CD8-positive, alpha-beta memory T cell (primary cell): ENCODE measurements at regions not wholly inside any gene's neighbourhood (a gene's known extent, or its start where the extent isn't known, plus 50 kb on each side); places are given as distances from the start of the nearest gene placed in this dataset.
"Not testable (repeated sequence)": the region's sequence is repeated elsewhere in the genome, so short reads cannot be mapped to it uniquely, and the experiment has no call there.

Source experiments
- CTCF ChIA-PET: fragments of 350-600 bp; sonication (Branson Sonifier 250); formaldehyde crosslinking; loops from one replicate; lab custom pipeline; 2021; ENCODE audit warnings: antibody characterized with exemption; lab: Charles Lee
- POLR2A ChIA-PET: fragments of 350-600 bp; sonication (Branson Sonifier 250); formaldehyde crosslinking; loops from one replicate; lab custom pipeline; 2021; ENCODE audit warnings: antibody characterized with exemption; lab: Charles Lee
- DNase-seq, 5 donors: peaks; one replicate each; pipeline versions ENCODE4 v3.0.0 to v3.0.0-alpha.2; 2020 to 2022; ENCODE audit warnings: mixed read lengths in 1 of 5
- H3K27ac ChIP-seq: one replicate; pipeline ENCODE4 v1.7.0; 2013; ENCODE audit warnings: low read depth, mild to moderate bottlenecking, low read length, moderate library complexity
- H3K27me3 ChIP-seq: 2 replicates; pipeline ENCODE4 v1.7.0; 2013; ENCODE audit warnings: low read length, mild to moderate bottlenecking; ENCODE audit not compliant: insufficient read depth, poor library complexity, severe bottlenecking
- H3K36me3 ChIP-seq: 2 replicates; pipeline ENCODE4 v1.7.0; 2013; ENCODE audit warnings: mild to moderate bottlenecking, low read length, moderate library complexity; ENCODE audit not compliant: insufficient read depth
- H3K4me1 ChIP-seq: 2 replicates; pipeline ENCODE4 v1.7.0; 2013; ENCODE audit warnings: mild to moderate bottlenecking, low read length, moderate library complexity; ENCODE audit not compliant: insufficient read depth
- H3K4me3 ChIP-seq: 2 replicates; pipeline ENCODE4 v1.7.0; 2013; ENCODE audit warnings: mild to moderate bottlenecking, low read length
- H3K9me3 ChIP-seq: 2 replicates; pipeline ENCODE4 v1.7.0; 2013; ENCODE audit warnings: mild to moderate bottlenecking, low read length
- H3K27ac Mint-ChIP-seq, 8 donors: one replicate each; pipeline ENCODE4 v1.8.0; 2020 to 2021; ENCODE audit warnings: mixed read lengths in 8 of 8, mild to moderate bottlenecking in 6 of 8, inconsistent platforms in 3 of 8, moderate library complexity in 3 of 8
- H3K27me3 Mint-ChIP-seq, 2 donors: one replicate each; pipeline ENCODE4 v1.8.0; 2020 to 2021; ENCODE audit warnings: mixed read lengths in 2 of 2, mild to moderate bottlenecking in 1 of 2, moderate library complexity in 1 of 2
- H3K36me3 Mint-ChIP-seq, 3 donors: one replicate each; pipeline ENCODE4 v1.8.0; 2020 to 2021; ENCODE audit warnings: mixed read lengths in 3 of 3, inconsistent platforms in 1 of 3, mild to moderate bottlenecking in 1 of 3
- H3K4me1 Mint-ChIP-seq, 3 donors: one replicate each; pipeline ENCODE4 v1.8.0; 2020 to 2021; ENCODE audit warnings: mixed read lengths in 3 of 3, inconsistent platforms in 1 of 3, mild to moderate bottlenecking in 1 of 3
- H3K4me3 Mint-ChIP-seq, 7 donors: one replicate each; pipeline ENCODE4 v1.8.0; 2020 to 2021; ENCODE audit warnings: mixed read lengths in 7 of 7, mild to moderate bottlenecking in 6 of 7, moderate library complexity in 4 of 7, inconsistent platforms in 2 of 7
- H3K9me3 Mint-ChIP-seq, 5 donors: one replicate each; pipeline ENCODE4 v1.8.0; 2020 to 2022; ENCODE audit warnings: mixed read lengths in 5 of 5, mild to moderate bottlenecking in 3 of 5, moderate library complexity in 2 of 5, inconsistent platforms in 1 of 5

DNA sequence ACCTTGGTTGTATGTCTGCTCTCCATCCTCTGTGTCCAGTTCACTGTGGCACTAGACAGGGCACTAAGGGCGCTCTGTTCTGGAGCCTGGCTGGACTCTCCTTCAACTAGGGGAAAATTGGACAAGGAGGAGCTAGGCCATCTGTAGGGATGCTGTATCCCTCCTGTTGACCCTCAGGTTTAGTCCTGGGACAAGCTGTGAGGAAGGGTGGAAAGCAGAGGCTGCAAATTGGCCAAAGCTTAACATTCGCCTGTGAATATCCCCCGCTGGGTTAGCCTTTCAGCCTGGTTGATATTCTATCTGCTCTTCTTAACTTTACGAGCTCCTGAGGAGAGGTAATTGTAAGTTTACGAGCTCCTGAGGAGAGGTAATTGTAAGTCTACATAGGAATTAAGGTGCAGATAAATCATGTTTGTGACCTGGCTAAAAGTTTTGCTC is 64.4 kb upstream of the ENPEP start:
- CTCF ChIA-PET, result no interaction called here
- Mint-ChIP-seq H3K9me3 (peaks cover 0 to 4% (median 3%) of the 10 kb centered on the region in 5 donors), H3K4me1 (no peaks in the 10 kb centered on the region), H3K4me3 (peak overlapping the region in 2 of 7 donors; percentile 41 to 47), H3K27me3 (peaks cover 0 to 17% of the 10 kb centered on the region in 2 donors), H3K27ac (no peak overlapping the region), H3K36me3 (no peaks in the 10 kb centered on the region)
- H3K27me3 ChIP-seq, result no peaks in the 10 kb centered on the region
- H3K4me3 ChIP-seq, result no peak overlapping the region
- DNase-seq, result no peak
- POLR2A ChIA-PET, result no interaction called here
- no peaks in the 10 kb centered on the region for H3K4me1 ChIP-seq
- no peaks in the 10 kb centered on the region for H3K9me3 ChIP-seq
- no peak overlapping the region for H3K27ac ChIP-seq
- H3K36me3 ChIP-seq, result no peaks in the 10 kb centered on the region

DNA sequence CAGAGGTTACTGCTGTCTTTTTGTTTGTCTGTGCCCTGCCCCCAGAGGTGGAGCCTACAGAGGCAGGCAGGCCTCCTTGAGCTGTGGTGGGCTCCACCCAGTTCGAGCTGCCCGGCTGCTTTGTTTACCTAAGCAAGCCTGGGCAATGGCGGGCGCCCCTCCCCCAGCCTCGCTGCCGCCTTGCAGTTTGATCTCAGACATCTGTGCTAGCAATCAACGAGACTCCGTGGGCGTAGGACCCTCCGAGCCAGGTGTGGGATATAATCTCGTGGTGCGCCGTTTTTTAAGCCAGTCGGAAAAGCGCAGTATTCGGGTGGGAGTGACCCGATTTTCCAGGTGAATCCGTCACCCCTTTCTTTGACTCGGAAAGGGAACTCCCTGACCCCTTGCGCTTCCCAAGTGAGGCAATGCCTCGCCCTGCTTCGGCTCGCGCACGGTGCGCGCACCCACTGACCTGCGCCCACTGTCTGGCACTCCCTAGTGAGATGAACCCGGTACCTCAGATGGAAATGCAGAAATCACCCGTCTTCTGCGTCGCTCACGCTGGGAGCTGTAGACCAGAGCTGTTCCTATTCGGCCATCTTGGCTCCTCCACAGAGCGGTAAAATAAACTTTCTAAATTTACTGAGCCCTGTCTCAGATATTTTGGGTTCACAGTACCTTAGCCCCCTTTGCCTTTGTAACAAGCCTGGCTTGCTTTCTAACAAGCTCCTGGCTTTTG is 64.9 kb upstream of the ENPEP start:
- H3K27ac Mint-ChIP-seq, H3K4me1 ChIP-seq, CTCF ChIA-PET, H3K4me3 ChIP-seq, DNase-seq, H3K36me3 ChIP-seq, H3K36me3 Mint-ChIP-seq, H3K9me3 ChIP-seq, H3K4me1 Mint-ChIP-seq, H3K9me3 Mint-ChIP-seq, H3K27me3 ChIP-seq, H3K27ac ChIP-seq, POLR2A ChIA-PET: not testable (repeated sequence)
- peak overlapping the region in 2 of 7 donors; percentile 41 to 47 for H3K4me3 Mint-ChIP-seq
- H3K27me3 Mint-ChIP-seq, result peaks cover 0 to 17% of the 10 kb centered on the region in 2 donors

DNA sequence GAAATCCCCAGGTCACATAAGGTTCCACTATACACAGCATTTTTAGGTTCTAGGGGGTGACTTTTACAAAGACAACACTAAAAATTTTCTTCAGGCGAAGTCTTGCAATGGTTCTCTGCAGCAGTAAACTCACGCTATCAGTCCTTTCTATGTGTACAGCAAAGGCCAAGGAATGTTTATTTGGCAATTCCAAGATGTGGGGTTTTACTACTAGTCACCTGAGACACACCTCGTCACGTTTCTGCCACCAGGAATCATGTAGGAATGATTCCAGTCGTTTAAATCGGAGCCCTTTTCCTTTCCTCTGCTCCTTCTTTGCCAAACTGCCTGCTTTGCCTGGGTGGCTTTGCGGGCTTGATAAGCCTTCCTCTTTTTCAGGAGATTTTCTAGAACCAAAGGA is 75.9 kb upstream of the ENPEP start:
- H3K36me3 ChIP-seq, result no peaks in the 10 kb centered on the region
- Mint-ChIP-seq H3K27me3 (peaks cover 1 to 3% of the 10 kb centered on the region in 2 donors), H3K9me3 (no peaks in the 10 kb centered on the region), H3K4me1 (no peaks in the 10 kb centered on the region), H3K27ac (no peak overlapping the region), H3K4me3 (no peak overlapping the region), H3K36me3 (no peaks in the 10 kb centered on the region)
- no peaks in the 10 kb centered on the region for H3K27me3 ChIP-seq
- H3K27ac ChIP-seq, result no peak overlapping the region
- no peaks in the 10 kb centered on the region for H3K9me3 ChIP-seq
- CTCF ChIA-PET, result no interaction called here
- H3K4me3 ChIP-seq, result no peak overlapping the region
- DNase-seq, result no peak
- no peaks in the 10 kb centered on the region for H3K4me1 ChIP-seq
- POLR2A ChIA-PET, result no interaction called here

DNA sequence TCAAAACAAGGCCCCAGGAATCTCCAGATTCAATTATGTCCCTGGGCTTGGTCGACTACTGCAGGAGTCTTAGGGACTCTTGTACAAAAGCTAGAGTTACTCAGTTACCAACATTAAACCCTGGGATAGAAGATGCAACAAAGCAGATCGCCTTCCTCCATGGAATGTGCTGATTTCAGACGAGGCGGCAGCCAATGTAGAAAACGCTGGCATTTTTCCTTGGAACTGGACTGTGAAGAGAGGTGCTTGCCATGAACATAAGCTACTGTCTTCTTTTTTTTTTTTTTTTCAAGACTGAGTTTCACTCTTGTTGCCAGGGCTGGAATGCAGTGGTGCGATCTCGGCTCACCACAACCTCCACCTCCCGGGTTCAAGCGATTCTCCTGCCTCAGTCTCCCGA is 76.9 kb upstream of the ENPEP start:
- H3K36me3 ChIP-seq, CTCF ChIA-PET, H3K4me1 Mint-ChIP-seq, H3K9me3 ChIP-seq, H3K4me1 ChIP-seq, H3K27ac ChIP-seq, H3K9me3 Mint-ChIP-seq, H3K27me3 Mint-ChIP-seq, H3K27me3 ChIP-seq, POLR2A ChIA-PET, H3K36me3 Mint-ChIP-seq, H3K27ac Mint-ChIP-seq, H3K4me3 ChIP-seq, H3K4me3 Mint-ChIP-seq, DNase-seq: not testable (repeated sequence)

DNA sequence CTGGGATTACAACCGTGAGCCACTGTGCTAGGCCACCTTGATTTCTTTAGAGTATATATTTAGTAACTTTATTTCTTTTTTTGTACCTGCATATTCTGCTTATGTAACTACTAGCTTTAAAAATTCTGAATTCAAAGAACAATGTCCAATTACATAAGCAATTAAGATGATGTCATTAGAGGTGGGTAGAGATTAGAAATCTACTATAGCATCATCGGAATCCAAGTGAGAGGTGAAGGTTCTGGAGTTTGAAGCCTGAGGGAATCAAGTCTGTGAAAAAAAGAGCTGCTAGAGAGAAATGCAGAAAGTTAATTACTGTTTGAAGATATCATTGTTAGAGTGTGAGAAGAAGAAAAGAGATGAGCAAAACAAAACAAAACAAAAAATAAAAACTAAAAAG is 79.0 kb upstream of the ENPEP start:
- CTCF ChIA-PET, result no interaction called here
- peaks cover 0 to 2% (median 0%) of the 10 kb centered on the region in 3 donors for H3K36me3 Mint-ChIP-seq
- no peak overlapping the region for H3K4me3 Mint-ChIP-seq

GRCh38 chr4:110395421-110395820 is 80.5 kb upstream of the ENPEP start:
- no peaks in the 10 kb centered on the region for H3K36me3 ChIP-seq
- POLR2A ChIA-PET, result no interaction called here
- Mint-ChIP-seq H3K4me1 (no peaks in the 10 kb centered on the region), H3K9me3 (peaks cover 0 to 8% (median 0%) of the 10 kb centered on the region in 5 donors), H3K27me3 (peaks cover 15 to 25% of the 10 kb centered on the region in 2 donors), H3K36me3 (peaks cover 0 to 2% (median 0%) of the 10 kb centered on the region in 3 donors), H3K4me3 (no peak overlapping the region), H3K27ac (no peak overlapping the region)
- CTCF ChIA-PET, result no interaction called here
- no peaks in the 10 kb centered on the region for H3K9me3 ChIP-seq
- no peak for DNase-seq
- H3K4me1 ChIP-seq, result no peaks in the 10 kb centered on the region
- no peak overlapping the region for H3K27ac ChIP-seq
- no peak overlapping the region for H3K4me3 ChIP-seq
- H3K27me3 ChIP-seq, result no peaks in the 10 kb centered on the region

More for the DNA sequence above, 79.0 kb upstream of the ENPEP start:
- H3K27me3 ChIP-seq, result no peaks in the 10 kb centered on the region
- no peak overlapping the region for H3K4me3 ChIP-seq
- H3K27ac ChIP-seq, result no peak overlapping the region
- peaks cover 8 to 15% of the 10 kb centered on the region in 2 donors for H3K27me3 Mint-ChIP-seq
- DNase-seq, result no peak
- no peaks in the 10 kb centered on the region for H3K4me1 Mint-ChIP-seq
- peaks cover 0 to 3% (median 0%) of the 10 kb centered on the region in 5 donors for H3K9me3 Mint-ChIP-seq
- H3K4me1 ChIP-seq, result no peaks in the 10 kb centered on the region
- POLR2A ChIA-PET, result no interaction called here
- no peak overlapping the region for H3K27ac Mint-ChIP-seq
- no peaks in the 10 kb centered on the region for H3K9me3 ChIP-seq
- no peaks in the 10 kb centered on the region for H3K36me3 ChIP-seq

DNA sequence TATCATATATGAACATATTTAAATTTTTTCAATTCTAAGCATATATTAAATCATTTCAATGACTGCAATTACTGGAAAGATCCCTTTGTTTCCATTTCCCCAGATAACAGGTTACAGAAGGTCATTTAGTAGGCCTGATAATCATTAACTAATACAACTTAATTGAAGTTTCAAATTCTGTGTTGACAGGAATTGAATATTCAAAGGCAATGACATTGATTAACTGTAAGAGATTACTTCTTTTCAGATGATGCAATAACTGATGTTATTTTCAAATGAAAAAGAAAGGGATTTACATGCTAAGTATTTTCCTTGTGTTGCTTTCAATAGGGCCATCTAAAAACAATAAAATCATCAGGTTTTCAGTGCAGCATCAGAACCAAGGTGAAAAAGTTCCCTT is 81.1 kb upstream of the ENPEP start:
- no peak overlapping the region for H3K4me3 Mint-ChIP-seq
- no peaks in the 10 kb centered on the region for H3K9me3 ChIP-seq
- CTCF ChIA-PET, result no interaction called here
- no peak overlapping the region for H3K27ac ChIP-seq
- H3K4me1 ChIP-seq, result no peaks in the 10 kb centered on the region
- H3K4me1 Mint-ChIP-seq, result no peaks in the 10 kb centered on the region
- peaks cover 0 to 8% (median 0%) of the 10 kb centered on the region in 5 donors for H3K9me3 Mint-ChIP-seq
- no peak for DNase-seq
- H3K4me3 ChIP-seq, result no peak overlapping the region
- POLR2A ChIA-PET, result no interaction called here
- H3K27me3 Mint-ChIP-seq, result peaks cover 14 to 25% of the 10 kb centered on the region in 2 donors
- H3K27ac Mint-ChIP-seq, result no peak overlapping the region
- H3K36me3 ChIP-seq, result no peaks in the 10 kb centered on the region
- peaks cover 0 to 2% (median 0%) of the 10 kb centered on the region in 3 donors for H3K36me3 Mint-ChIP-seq
- no peaks in the 10 kb centered on the region for H3K27me3 ChIP-seq

GRCh38 chr4:110381784-110382183 is 94.2 kb upstream of the ENPEP start:
- Mint-ChIP-seq H3K9me3 (peaks cover 16 to 30% (median 19%) of the 10 kb centered on the region in 5 donors), H3K27ac (no peak overlapping the region), H3K4me1 (no peaks in the 10 kb centered on the region), H3K36me3 (no peaks in the 10 kb centered on the region), H3K27me3 (peaks cover 2 to 7% of the 10 kb centered on the region in 2 donors), H3K4me3 (no peak overlapping the region)
- no peak overlapping the region for H3K27ac ChIP-seq
- ChIA-PET CTCF (no interaction called here), POLR2A (no interaction called here)
- H3K27me3 ChIP-seq, result no peaks in the 10 kb centered on the region
- no peaks in the 10 kb centered on the region for H3K9me3 ChIP-seq
- DNase-seq, result no peak
- no peak overlapping the region for H3K4me3 ChIP-seq
- no peaks in the 10 kb centered on the region for H3K4me1 ChIP-seq
- H3K36me3 ChIP-seq, result no peaks in the 10 kb centered on the region
